Esophagus muscularis mucosa (tissue), 4 donors: ENCODE measurements at regions not wholly inside any gene's neighbourhood (a gene's known extent, or its start where the extent isn't known, plus 50 kb on each side); places are given as distances from the start of the nearest gene placed in this dataset.
A peak's percentile ranks its signal among the peaks of the same experiment; 100 is the strongest.

Source experiments
- DNase-seq: peaks from one replicate; pipeline ENCODE4 v3.0.0-alpha.2; 2017; ENCODE audit errors: extremely low spot score
- H3K27ac ChIP-seq, 4 donors: fragments of 200-600 bp; sonication (generic); replicated peaks in 1 of 4; 1 replicate in 3 of 4; 2 replicates in 1 of 4; pipeline ENCODE4 v1.5.1; 2016 to 2019; ENCODE audit warnings: mild to moderate bottlenecking in 1 of 4
- H3K27me3 ChIP-seq, 4 donors: fragments of 200-600 bp; sonication (generic); one replicate each; pipeline versions ENCODE4 v1.5.1 to v1.6.0; 2016 to 2019
- H3K36me3 ChIP-seq, 4 donors: fragments of 200-600 bp; sonication (generic); one replicate each; pipeline ENCODE4 v1.5.1; 2016 to 2019
- H3K4me1 ChIP-seq, 4 donors: fragments of 200-600 bp; sonication (generic); one replicate each; pipeline ENCODE4 v1.5.1; 2016 to 2019
- H3K4me3 ChIP-seq, 4 donors: fragments of 200-600 bp; sonication (generic); 1 replicate in 2 of 4; 2 replicates in 2 of 4; pipeline ENCODE4 v1.5.1; 2016 to 2019; ENCODE audit warnings: mild to moderate bottlenecking in 4 of 4, moderate library complexity in 1 of 4
- H3K9me3 ChIP-seq, 4 donors: fragments of 200-600 bp; sonication (generic); 1 replicate in 3 of 4; 2 replicates in 1 of 4; pipeline ENCODE4 v1.5.1; 2016 to 2019
- CTCF ChIP-seq, 3 experiments: fragments of 200-600 bp in 2 of 3; fragments of 450-650 bp in 1 of 3; sonication (generic) in 2 of 3; IDR thresholded peaks; one replicate each; pipeline ENCODE4 v1.5.1; 2017 to 2019; ENCODE audit warnings: antibody characterized with exemption in 3 of 3, mild to moderate bottlenecking in 2 of 3, moderate library complexity in 1 of 3
- EP300 ChIP-seq: sonication (generic); formaldehyde crosslinking; IDR thresholded peaks from one replicate; pipeline ENCODE4 v1.6.1; 2017; ENCODE audit warnings: antibody characterized with exemption
- POLR2A ChIP-seq: fragments of 450-650 bp; IDR thresholded peaks from one replicate; pipeline ENCODE4 v1.6.1; 2017; ENCODE audit warnings: antibody characterized with exemption, moderate library complexity, mild to moderate bottlenecking, low read depth
- POLR2AphosphoS5 ChIP-seq, 2 donors: sonication (generic); formaldehyde crosslinking; IDR thresholded peaks; one replicate each; pipeline ENCODE4 v1.6.1; 2017; ENCODE audit warnings: antibody characterized with exemption in 2 of 2
- WGBS: methylation state at CpG from one replicate; pipeline ENCODE4 v1.1.5; 2018; 5-methylcytosine and 5-hydroxymethylcytosine counted together
- intact Hi-C: fragments of 100-400 bp; cut with DNase I; formaldehyde crosslinking; loops from one replicate; pipeline ENCODE4 v1.15.1; 2023

GRCh38 chr14:37894463-37894862 is 299.0 kb downstream of the TTC6 start:
- Histone ChIP-seq H3K36me3 (no peaks in the 10 kb centered on the region), H3K9me3 (no peaks in the 10 kb centered on the region), H3K4me3 (no peak overlapping the region), H3K27ac (no peak overlapping the region), H3K4me1 (peaks cover 0 to 4% (median 3%) of the 10 kb centered on the region in 4 donors), H3K27me3 (no peaks in the 10 kb centered on the region)
- no peak for DNase-seq
- WGBS: 58% methylated on average over 1 of the region's 1 CpG
- TF ChIP-seq EP300: no peak
- no peak for TF ChIP-seq POLR2AphosphoS5 (IDR thresholded peaks at IDR 0.05)
- no peak for TF ChIP-seq CTCF (IDR thresholded peaks at IDR 0.05)
- TF ChIP-seq POLR2A: no peak
- intact Hi-C loops: no loop called here

GRCh38 chr14:37899365-37899764 is 303.9 kb downstream of the TTC6 start:
- TF ChIP-seq EP300: no peak
- no peak for TF ChIP-seq POLR2A
- no peak for TF ChIP-seq CTCF (IDR thresholded peaks at IDR 0.05)
- TF ChIP-seq POLR2AphosphoS5 (IDR thresholded peaks at IDR 0.05): no peak
- no peak for DNase-seq
- peaks cover 0 to 5% (median 0%) of the 10 kb centered on the region in 4 donors for H3K4me1 ChIP-seq
- H3K4me3 ChIP-seq: no peak overlapping the region
- H3K27ac ChIP-seq: no peak overlapping the region
- 95% methylated on average over 4 of the region's 4 CpGs for WGBS
- H3K36me3 ChIP-seq: no peaks in the 10 kb centered on the region
- no peaks in the 10 kb centered on the region for H3K9me3 ChIP-seq
- no peaks in the 10 kb centered on the region for H3K27me3 ChIP-seq
- intact Hi-C loops: no loop called here

- Histone ChIP-seq H3K4me1 (peaks cover 0 to 5% (median 0%) of the 10 kb centered on the region in 4 donors), H3K4me3 (no peak overlapping the region), H3K9me3 (no peaks in the 10 kb centered on the region), H3K27ac (no peak overlapping the region), H3K27me3 (no peaks in the 10 kb centered on the region), H3K36me3 (no peaks in the 10 kb centered on the region)
- no peak for TF ChIP-seq POLR2AphosphoS5 (IDR thresholded peaks at IDR 0.05)
- TF ChIP-seq CTCF (IDR thresholded peaks at IDR 0.05): no peak
- TF ChIP-seq EP300: no peak
- intact Hi-C loops: no loop called here
- WGBS: 90% methylated on average over 1 of the region's 1 CpG
- DNase-seq: no peak
Measured at GRCh38 chr14:37900561-37900960, 305.1 kb downstream of the TTC6 start.

GRCh38 chr14:37901978-37902377 is 305.7 kb upstream of the SSTR1 start:
- no peaks in the 10 kb centered on the region for H3K9me3 ChIP-seq
- intact Hi-C loops: no loop called here
- H3K27me3 ChIP-seq: no peaks in the 10 kb centered on the region
- 56% methylated on average over 6 of the region's 6 CpGs for WGBS
- peak overlapping the region in 1 of 4 donors; percentile 15 for H3K4me3 ChIP-seq
- no peaks in the 10 kb centered on the region for H3K36me3 ChIP-seq
- TF ChIP-seq POLR2A (no peak), POLR2AphosphoS5 (IDR thresholded peaks at IDR 0.05) (peak in 1 of 2 donors; percentile 26), CTCF (IDR thresholded peaks at IDR 0.05) (no peak), EP300 (no peak)
- H3K4me1 ChIP-seq: peaks cover 0 to 5% (median 0%) of the 10 kb centered on the region in 4 donors
- no peak for DNase-seq
- peak overlapping the region in 1 of 4 donors; percentile 30 for H3K27ac ChIP-seq
